CD4-positive, alpha-beta T cell treated with Interleukin-12 subunit alpha and Interleukin-12 subunit beta, for 1 hour (primary cell): ENCODE measurements at regions not wholly inside any gene's neighbourhood (a gene's known extent, or its start where the extent isn't known, plus 50 kb on each side); places are given as distances from the start of the nearest gene placed in this dataset.
"Not testable (repeated sequence)": the region's sequence is repeated elsewhere in the genome, so short reads cannot be mapped to it uniquely, and the experiment has no call there.

Source experiments
- DNase-seq: peaks from one replicate; pipeline ENCODE4 v3.0.0-alpha.2; 2020

DNA sequence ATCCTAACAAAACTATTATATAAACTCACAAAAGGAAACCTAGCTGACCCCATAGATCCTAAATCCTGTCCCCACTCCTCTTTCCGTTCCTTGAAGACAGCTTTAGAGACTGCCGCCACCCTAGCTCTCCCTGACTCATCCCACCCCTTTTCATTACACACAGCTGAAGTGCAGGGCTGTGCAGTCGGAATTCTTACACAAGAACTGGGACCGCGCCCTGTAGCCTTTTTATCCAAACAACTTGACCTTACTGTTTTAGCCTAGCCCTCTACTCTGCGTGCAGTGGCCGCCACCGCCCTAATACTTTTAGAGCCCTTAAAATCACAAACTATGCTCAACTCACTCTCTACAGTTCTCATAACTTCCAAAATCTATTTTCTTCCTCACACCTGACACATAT lies 264.0 kb downstream of the SMARCA2 start:
- not testable (repeated sequence) for DNase-seq

- no peak for DNase-seq
These were observed 266.1 kb downstream of the SMARCA2 start for GRCh38 chr9:2281031-2281802.

- DNase-seq = no peak
These were observed 266.6 kb downstream of the SMARCA2 start for GRCh38 chr9:2281803-2282185.

DNA sequence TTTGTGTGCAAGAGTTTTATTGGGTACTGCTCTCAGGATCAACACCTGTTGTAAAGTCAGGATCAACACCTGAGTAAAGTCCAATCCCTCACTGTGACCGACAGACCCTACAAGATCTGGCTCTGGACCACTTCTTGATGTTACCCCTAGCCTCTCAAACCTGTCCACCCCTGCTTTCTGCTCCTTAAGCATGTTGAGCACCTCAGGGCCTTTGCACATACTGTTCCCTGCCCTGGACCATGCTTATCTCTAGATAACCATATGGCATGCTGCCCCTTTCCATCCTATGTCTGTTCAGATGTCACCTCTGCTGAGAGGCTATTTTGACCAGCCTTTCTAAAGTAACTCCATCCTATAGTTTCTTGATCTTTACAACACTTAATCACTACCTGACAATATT lies 269.6 kb downstream of the SMARCA2 start:
- no peak for DNase-seq

GRCh38 chr9:2285416-2286332 lies 270.5 kb downstream of the SMARCA2 start:
- DNase-seq = no peak

- no peak for DNase-seq
These were observed 271.2 kb downstream of the SMARCA2 start for GRCh38 chr9:2286333-2286705.

- DNase-seq = no peak
These were observed 271.8 kb downstream of the SMARCA2 start for GRCh38 chr9:2286825-2287455.

DNA sequence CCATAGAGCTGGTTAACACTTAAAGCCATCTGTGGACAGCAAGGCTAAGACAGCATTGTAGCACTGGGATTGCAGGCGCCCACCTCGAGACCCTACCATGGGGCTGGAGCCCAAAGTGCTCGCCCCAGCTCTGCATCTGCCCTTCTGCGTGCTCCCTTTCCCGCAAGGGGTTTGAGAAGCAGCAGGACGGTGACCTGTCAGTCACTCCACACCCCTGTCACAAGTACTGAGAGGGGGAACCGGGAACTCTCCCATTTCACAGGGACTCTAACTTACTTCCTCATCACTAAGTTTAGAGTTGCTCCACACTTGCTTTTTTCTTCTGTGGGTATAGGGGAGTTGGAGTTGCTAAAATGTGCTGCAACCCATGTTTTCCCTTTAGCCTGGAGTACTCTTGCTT lies 273.2 kb downstream of the SMARCA2 start:
- no peak for DNase-seq

DNA sequence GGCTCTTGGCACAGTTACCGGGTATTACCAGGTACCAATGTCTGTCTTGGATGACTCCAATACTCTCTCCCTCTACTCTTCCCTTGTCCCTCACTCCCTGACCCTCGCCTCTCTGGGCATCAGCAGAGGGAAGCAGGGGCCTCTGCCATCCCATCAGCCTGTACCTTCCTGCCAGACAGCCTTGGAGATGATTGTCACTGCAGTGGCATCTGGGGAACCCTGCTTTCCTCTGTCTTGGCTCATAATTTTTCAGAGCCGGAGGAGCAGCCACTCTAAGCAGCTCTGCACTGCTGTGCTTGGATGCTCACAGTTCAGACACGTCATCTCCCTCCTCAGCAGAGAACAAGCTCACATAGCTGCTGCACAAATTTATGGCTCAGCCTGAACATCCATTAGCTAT lies 274.1 kb downstream of the SMARCA2 start:
- DNase-seq = no peak

GRCh38 chr9:2290382-2290781 lies 275.2 kb downstream of the SMARCA2 start:
- no peak for DNase-seq

- DNase-seq = no peak
These were observed 277.0 kb downstream of the SMARCA2 start for GRCh38 chr9:2291980-2292704.

GRCh38 chr9:2292733-2293132 lies 277.6 kb downstream of the SMARCA2 start:
- DNase-seq = no peak

DNA sequence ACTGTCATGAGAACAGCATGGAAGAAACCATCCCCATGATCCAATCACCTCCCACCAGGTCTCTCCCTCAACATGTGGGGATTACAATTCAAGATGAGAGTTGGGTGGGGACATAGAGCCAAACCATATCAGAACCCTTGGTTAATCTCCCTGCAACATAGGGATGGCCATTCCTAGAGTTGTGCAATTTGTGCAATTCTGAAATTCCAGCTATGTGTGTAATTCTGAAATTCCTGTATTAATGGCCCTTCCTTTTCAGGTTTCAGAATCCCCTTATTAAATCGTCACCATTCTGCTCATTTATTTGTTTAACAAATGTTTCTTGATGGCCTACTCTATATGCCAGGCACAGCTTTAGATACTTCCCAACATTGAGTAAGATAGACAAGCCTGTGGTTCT lies 282.6 kb downstream of the SMARCA2 start:
- DNase-seq = no peak

- DNase-seq = no peak
These were observed 283.1 kb downstream of the SMARCA2 start for GRCh38 chr9:2298217-2298616.

DNA sequence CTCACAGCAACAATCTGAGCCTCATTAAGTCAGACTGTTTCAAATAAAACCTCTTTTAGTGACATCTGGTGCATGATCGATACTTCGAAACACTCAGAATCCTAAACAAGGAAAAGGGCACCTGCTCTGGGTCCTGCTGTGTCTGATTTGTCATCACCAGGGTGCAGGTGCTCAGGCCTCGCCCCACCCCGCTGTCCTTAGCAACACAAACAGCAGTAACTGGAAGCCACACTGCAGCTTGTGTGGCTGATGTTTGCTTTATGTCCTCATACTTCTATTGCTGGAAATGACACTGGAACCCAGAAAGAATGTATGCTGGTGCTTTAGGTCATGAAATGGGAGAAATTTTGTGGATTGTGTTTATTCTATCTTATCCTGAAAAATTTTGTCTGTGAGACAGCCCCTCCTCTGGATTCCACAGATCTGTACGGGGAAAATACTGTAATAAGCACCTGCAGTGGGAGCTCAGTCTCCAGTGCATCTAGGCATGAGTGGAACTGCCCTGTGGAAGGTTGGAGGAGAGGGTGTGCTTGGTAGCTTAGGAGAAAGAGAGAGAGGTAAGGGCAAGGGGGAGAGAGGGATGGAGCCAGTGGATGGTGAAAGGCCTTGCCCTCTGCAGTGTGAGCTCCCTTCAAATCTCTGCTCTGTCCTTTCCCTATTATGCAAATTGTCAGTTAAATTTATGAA lies 284.2 kb downstream of the SMARCA2 start:
- no peak for DNase-seq

GRCh38 chr9:2299843-2300205 lies 284.7 kb downstream of the SMARCA2 start:
- no peak for DNase-seq

GRCh38 chr9:2300325-2300724 lies 285.2 kb downstream of the SMARCA2 start:
- DNase-seq = no peak

DNA sequence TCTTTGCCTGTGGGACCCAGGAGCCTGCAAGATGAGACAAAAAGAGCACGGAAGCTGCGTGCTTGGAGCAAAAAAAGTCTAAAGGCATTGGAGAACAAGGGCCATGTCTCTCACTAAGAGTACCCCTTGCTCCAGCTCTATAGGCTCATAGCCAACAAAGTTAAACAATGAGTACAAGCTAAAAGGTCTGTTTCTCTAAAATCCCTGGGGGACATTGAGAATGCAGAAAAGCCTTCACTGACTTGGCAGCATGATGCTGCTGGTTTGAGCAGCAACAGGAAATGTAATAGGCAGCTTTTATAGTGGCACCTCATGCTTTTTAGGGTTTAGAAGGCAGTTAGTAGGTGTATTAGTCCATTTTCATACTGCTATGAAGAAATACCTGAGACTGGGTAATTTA lies 287.5 kb downstream of the SMARCA2 start:
- DNase-seq = no peak

DNA sequence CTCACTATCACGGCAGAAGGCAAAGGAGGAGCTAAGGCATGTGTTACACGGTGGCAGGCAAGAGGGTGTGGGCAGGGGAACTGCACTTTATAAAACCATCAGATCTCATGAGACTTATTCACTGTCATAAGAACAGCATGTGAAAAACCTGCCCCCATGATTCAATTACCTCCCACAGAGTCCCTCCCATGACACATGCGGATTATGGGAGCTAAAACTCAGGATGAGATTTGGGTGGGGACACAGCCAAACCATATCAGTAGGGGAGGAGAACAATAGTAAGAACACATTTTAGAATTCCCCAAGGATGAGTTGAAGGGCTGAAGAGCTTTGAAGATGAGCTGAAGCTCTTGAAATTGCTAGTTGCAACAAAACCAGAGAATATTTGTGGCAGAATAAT lies 287.9 kb downstream of the SMARCA2 start:
- no peak for DNase-seq

DNA sequence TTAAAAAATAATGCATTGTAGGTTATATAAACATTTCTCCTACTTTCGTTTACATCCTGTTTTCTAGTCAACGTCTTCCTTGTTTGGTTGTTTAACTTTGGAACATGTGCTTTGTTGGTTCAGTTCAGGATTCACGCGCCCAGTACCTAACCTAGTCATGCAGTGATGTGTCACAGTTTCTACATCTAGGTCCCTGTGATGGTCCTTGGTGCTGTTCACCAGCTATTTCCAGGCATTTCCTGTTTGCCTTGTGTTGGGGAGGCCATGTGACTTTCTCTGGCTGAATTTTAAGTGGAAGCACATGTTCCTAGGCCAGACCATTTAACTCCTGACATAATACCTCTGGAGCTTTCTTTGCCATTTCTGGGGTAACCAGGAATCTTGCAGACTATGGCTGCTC lies 292.3 kb downstream of the SMARCA2 start:
- DNase-seq = no peak

DNA sequence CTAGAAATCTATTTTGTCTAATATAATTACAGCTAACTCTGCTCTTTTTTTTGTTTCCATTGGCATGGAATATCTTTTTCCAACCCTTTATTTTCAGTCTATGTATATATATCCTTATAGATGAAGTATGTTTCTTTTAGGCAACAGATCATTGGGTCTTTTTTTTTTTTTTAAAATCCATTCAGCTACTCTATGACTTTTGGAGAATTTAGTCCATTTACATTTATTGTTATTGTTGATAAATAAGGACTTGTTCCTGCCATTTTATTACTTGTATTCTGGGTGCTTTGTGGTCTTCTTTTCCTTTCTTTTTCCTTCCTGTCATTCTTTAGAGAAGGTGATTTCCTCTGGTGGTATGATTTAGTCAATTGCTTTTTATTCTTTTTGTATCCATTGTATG lies 296.8 kb downstream of the SMARCA2 start:
- no peak for DNase-seq

- no peak for DNase-seq
These were observed 298.4 kb downstream of the SMARCA2 start for GRCh38 chr9:2313512-2313911.

DNA sequence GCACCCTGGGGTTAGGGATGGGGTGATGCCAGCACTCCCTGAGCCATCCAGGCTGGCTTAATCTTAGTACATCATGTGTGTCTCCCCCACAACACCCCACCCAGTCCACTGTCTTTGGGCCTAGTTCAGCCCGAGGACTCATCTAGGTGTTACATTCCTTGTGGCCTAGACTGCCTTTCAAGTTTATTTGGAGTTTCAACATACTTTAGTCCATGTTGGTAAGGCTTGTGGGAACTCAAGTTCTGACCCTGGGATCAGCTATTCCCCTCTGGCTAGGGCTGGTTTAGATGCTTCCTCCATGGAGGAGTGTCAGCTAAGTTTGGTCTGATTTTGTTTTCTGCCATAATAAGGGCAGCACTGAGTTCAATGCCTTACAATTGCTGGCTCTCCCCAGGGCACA lies 302.4 kb downstream of the SMARCA2 start:
- no peak for DNase-seq
